Cardiac fibroblast (primary cell): ENCODE measurements at regions not wholly inside any gene's neighbourhood (a gene's known extent, or its start where the extent isn't known, plus 50 kb on each side); places are given as distances from the start of the nearest gene placed in this dataset.

Source experiments
- DNase-seq, 2 donors: peaks; one replicate each; pipeline versions ENCODE4 v3.0.0 to v3.0.0-alpha.2; 2010; ENCODE audit warnings: low read depth in 2 of 2
- H3K4me3 ChIP-seq, 2 donors: replicated peaks in 1 of 2; 1 replicate in 1 of 2; 2 replicates in 1 of 2; pipeline ENCODE4 v1.5.1; 2011; ENCODE audit warnings: low read depth in 2 of 2, low read length in 2 of 2, mild to moderate bottlenecking in 2 of 2, moderate library complexity in 1 of 2
- TF ChIP-seq, protein P1 (sequence below): IDR thresholded peaks from one replicate; pipeline ENCODE4 v1.5.1; 2011; ENCODE audit warnings: low read depth, mild to moderate bottlenecking, low read length, inconsistent platforms

DNA sequence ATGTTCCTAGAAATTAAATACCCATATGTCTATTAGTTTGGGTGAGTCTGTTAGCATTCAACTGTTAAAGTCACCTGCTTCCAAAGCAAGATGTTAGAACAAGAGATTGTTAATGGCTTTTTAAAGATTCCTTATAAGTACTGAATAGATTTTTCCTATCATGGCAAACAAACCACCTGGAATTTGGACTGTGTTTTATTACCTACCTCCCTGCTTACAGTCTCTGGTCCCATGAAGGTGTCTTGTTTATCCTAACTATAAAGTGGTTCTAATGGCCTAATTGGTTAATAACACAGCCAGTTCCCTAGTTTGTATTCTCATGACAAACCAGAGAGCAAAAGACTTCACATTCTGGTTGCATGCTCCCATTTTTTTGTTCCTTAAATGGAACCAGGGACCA, 149.5 kb downstream of the PPP1R2C start:
- H3K4me3 ChIP-seq: no peak overlapping the region
- DNase-seq: no peak
- TF ChIP-seq, protein P1, sequence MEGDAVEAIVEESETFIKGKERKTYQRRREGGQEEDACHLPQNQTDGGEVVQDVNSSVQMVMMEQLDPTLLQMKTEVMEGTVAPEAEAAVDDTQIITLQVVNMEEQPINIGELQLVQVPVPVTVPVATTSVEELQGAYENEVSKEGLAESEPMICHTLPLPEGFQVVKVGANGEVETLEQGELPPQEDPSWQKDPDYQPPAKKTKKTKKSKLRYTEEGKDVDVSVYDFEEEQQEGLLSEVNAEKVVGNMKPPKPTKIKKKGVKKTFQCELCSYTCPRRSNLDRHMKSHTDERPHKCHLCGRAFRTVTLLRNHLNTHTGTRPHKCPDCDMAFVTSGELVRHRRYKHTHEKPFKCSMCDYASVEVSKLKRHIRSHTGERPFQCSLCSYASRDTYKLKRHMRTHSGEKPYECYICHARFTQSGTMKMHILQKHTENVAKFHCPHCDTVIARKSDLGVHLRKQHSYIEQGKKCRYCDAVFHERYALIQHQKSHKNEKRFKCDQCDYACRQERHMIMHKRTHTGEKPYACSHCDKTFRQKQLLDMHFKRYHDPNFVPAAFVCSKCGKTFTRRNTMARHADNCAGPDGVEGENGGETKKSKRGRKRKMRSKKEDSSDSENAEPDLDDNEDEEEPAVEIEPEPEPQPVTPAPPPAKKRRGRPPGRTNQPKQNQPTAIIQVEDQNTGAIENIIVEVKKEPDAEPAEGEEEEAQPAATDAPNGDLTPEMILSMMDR: no peak

DNA sequence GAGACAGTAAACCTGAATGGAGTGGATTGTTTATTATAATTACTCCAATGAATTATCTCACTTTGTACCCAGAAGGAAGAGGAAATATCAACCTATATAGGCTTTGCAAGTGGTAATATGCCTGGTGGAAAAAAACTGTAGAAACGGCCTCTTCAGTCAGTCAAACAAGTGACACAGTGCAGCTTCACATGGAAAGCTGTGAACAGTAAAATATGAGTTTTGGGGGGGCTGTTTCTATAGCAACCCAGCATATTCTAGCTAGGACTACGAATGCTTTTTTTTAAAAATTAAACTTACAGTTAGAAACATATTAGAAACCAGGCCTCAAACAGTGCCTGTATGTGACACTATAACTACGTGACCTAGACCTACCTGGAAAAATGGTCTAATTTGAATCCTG, 150.1 kb downstream of the PPP1R2C start:
- H3K4me3 ChIP-seq: no peak overlapping the region
- no peak for DNase-seq
- TF ChIP-seq, protein P1: no peak

DNA sequence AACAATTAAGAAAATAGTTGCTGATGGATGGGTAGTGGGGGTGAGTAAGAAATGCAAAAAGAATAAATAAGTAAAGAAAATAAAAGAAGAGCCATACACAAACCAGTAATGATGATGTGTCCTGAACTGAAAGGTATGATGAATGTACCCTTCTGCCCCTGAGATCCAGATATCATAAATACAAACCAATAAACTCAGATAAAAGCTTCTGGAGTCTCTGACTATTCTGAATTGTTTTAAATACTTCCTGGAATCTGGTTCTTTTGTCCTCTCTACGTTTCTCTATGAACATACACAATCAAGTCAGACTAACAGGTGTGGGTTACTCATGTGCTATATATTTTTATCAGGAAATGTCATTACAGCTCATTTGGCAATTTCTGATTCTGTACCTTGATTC, 153.4 kb downstream of the PPP1R2C start:
- H3K4me3 ChIP-seq: no peak overlapping the region
- TF ChIP-seq, protein P1: no peak
- DNase-seq: no peak

DNA sequence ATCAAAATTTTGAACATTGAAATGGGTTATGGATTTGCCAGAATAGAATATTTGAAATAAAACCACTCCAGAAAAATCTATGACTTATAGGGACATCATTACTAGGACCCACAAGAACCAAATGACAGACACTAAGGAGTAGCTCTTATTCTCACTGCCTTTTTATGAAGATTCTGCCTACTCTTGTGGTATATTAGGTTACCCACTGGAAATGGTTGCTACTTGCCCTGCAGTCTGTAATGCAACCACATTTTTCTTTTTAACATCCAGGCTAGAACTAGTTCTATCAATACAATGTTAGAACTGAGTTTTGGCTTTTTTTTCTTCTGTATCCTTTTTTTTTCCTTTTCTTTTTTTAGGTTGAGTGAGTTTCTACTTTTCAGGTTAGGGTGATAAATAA, 158.9 kb downstream of the PPP1R2C start:
- no peak for DNase-seq
- TF ChIP-seq, protein P1: no peak
- no peak overlapping the region for H3K4me3 ChIP-seq

DNA sequence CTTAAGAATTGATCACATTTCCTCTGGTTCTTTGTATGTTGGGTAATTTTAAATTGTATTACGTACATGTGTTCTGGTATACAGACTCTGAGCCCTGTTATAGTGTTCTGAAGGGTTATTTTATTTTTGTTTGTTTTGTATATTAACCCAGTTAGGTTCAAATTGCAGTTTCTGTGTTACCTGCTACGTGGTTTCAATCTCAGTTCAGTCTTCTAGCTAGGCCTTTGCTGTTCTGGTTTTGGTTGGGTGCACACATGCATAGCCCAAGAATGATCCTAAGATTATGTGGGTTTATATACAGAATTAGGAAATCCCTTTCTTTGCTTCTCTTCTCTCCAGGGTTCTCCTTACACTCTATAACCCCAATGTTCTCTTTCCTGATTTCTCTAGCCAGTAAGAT, 161.0 kb downstream of the PPP1R2C start:
- TF ChIP-seq, protein P1: no peak
- H3K4me3 ChIP-seq: no peak overlapping the region
- DNase-seq: no peak

DNA sequence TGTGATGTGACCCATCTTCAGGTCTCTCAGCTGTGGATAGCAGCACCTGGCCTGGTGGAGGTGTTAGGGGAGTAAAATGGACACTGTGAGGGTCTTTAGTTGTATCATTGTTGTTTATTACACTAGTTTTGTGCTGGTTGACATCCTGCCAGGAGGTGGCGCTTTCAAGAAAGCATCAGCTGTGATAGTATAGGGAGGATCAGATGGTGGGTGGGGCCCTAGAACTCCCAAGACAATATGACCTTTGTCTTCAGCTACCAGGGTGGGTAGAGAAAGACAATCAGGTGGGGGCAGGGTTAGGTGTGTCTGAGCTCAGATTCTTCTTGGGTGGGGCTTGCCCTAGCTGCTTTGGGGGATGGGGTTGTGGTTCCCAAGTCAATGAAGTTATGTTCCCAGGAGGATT, 162.8 kb downstream of the PPP1R2C start:
- TF ChIP-seq, protein P1: no peak
- no peak for DNase-seq
- no peak overlapping the region for H3K4me3 ChIP-seq

DNA sequence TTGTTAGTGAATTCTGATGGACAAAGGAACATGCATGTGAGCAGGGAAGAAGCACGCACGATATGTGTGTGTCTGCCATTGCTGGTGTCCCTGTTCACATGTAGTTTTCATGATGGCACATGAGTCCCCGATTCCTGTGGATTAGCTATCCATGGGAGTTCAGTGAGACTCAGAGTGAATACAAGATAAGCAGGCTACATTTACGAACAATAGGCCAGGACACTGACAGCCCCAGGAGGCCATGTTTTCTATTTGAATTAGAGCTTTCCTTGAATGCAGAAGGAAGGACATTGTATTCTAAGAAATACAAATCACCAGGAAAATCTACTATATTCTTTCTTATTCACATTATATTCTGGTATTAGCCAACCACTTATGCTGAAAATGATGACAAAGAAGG, 171.4 kb downstream of the PPP1R2C start:
- no peak for DNase-seq
- TF ChIP-seq, protein P1: no peak
- H3K4me3 ChIP-seq: no peak overlapping the region
